Mucosa of rectum (tissue), 2 donors: ENCODE measurements at regions not wholly inside any gene's neighbourhood (a gene's known extent, or its start where the extent isn't known, plus 50 kb on each side); places are given as distances from the start of the nearest gene placed in this dataset.

ENCODE experiments used
- H3K27ac ChIP-seq, 2 donors: one replicate each; pipeline ENCODE4 v1.7.0; 2013; ENCODE audit warnings: inconsistent platforms in 2 of 2, low read depth in 2 of 2, low read length in 2 of 2
- H3K27me3 ChIP-seq, 2 donors: one replicate each; pipeline ENCODE4 v1.7.0; 2013; ENCODE audit warnings: low read length in 2 of 2; ENCODE audit not compliant: control insufficient read depth in 2 of 2, insufficient read depth in 2 of 2
- H3K36me3 ChIP-seq, 2 donors: one replicate each; pipeline ENCODE4 v1.7.0; 2013; ENCODE audit warnings: low read length in 2 of 2; ENCODE audit not compliant: control insufficient read depth in 2 of 2, insufficient read depth in 2 of 2
- H3K4me1 ChIP-seq, 2 donors: one replicate each; pipeline ENCODE4 v1.7.0; 2013; ENCODE audit warnings: low read length in 2 of 2, mild to moderate bottlenecking in 1 of 2; ENCODE audit not compliant: control insufficient read depth in 2 of 2, insufficient read depth in 2 of 2
- H3K4me3 ChIP-seq, 2 donors: one replicate each; pipeline ENCODE4 v1.7.0; 2013; ENCODE audit warnings: low read length in 2 of 2
- H3K9ac ChIP-seq, 2 donors: one replicate each; pipeline ENCODE4 v1.7.0; 2013; ENCODE audit warnings: low read length in 2 of 2, low read depth in 1 of 2, mild to moderate bottlenecking in 1 of 2
- H3K9me3 ChIP-seq, 2 donors: one replicate each; pipeline ENCODE4 v1.7.0; 2013; ENCODE audit warnings: low read length in 2 of 2; ENCODE audit not compliant: control insufficient read depth in 2 of 2
- donor health status: healthy.
- donor health status: Normal muscosa, but diverticular disease.

DNA sequence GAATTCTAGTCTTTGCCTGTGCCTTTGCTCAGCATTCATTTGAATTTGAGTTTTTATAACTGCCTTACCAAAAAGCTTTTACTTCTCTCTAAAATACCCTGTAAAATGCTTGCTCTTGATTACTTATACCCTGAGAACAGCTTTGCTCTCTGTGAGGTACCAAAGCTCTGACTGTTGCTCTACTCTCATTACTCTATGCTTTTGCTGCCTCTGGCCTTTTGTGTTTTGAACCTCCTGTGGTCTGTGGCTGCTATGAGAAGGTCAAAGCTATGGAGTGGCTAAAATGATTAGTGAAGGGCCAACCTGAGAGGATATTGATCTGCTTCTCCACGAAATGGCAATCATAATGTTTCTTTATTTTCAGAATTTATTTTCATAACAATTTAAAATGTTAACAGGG, 375.6 kb upstream of the IMPG1 start:
- no peaks in the 10 kb centered on the region for H3K9me3 ChIP-seq
- no peaks in the 10 kb centered on the region for H3K27me3 ChIP-seq
- H3K27ac ChIP-seq, result no peak overlapping the region
- no peak overlapping the region for H3K4me3 ChIP-seq
- H3K4me1 ChIP-seq, result no peaks in the 10 kb centered on the region
- no peak overlapping the region for H3K9ac ChIP-seq
- no peaks in the 10 kb centered on the region for H3K36me3 ChIP-seq

DNA sequence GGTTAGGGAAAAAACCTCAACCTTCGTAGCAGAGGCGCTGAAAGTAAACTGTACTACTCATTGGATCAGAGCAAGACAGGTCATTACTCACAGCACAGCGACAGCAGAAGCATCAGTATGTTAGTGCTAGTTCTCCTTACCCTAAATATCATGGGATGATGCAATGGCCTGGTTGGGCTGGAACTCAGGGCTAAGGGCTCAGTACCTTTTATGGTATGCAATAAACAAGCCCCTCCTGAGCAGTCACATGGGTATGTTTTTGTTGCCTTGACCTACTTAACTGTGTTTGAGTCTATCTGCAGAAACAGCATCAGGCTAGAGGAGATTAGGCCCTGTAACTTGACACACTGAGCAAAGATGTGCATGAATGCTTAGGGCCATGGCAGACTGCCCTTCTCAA, 369.4 kb upstream of the IMPG1 start:
- H3K9me3 ChIP-seq, result no peaks in the 10 kb centered on the region
- no peaks in the 10 kb centered on the region for H3K4me1 ChIP-seq
- H3K4me3 ChIP-seq, result no peak overlapping the region
- no peak overlapping the region for H3K9ac ChIP-seq
- no peaks in the 10 kb centered on the region for H3K27me3 ChIP-seq
- no peak overlapping the region for H3K27ac ChIP-seq
- no peaks in the 10 kb centered on the region for H3K36me3 ChIP-seq

DNA sequence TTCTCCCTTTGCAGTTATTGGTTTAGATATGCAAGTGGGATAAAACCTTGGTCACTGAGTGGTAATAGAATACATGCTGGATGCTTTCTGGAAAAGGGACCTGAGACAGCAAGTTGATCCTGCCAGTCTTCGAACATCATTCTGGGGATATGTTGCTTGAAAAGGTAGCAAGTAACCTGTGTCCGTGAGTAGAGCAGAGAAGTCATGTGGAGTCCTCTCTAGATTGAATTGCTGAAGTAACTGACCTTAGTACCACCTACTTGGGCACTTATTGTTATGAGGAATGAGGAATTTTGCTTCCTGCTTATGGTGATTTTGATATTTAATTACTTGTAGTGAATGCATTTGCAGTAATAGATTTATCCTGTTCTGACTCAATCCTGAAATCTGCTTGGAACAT, 367.3 kb upstream of the IMPG1 start:
- Histone ChIP-seq H3K9ac (no peak overlapping the region), H3K36me3 (no peaks in the 10 kb centered on the region), H3K4me1 (no peaks in the 10 kb centered on the region), H3K4me3 (no peak overlapping the region), H3K9me3 (no peaks in the 10 kb centered on the region), H3K27me3 (no peaks in the 10 kb centered on the region), H3K27ac (no peak overlapping the region)

DNA sequence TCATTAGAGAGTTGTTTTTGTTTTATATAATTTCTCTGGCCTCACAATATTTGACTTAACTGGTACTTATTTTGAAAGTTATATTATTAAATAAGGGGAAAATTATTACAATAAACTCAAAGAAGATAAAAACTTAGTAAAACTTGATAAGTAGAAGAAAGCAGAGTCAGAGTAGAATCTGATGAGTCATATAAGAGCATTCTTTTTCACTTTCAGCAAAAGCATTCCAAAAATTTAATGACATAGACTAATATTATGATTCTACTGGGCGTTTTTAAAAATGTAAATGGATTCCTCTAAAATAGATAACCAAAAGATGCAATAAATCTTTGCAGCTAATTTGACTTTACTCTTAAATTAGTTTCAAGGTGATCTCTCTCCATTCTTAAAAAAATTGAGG, 366.3 kb upstream of the IMPG1 start:
- Histone ChIP-seq H3K4me3 (no peak overlapping the region), H3K9ac (no peak overlapping the region), H3K27me3 (no peaks in the 10 kb centered on the region), H3K9me3 (no peaks in the 10 kb centered on the region), H3K4me1 (no peaks in the 10 kb centered on the region), H3K27ac (no peak overlapping the region), H3K36me3 (no peaks in the 10 kb centered on the region)

DNA sequence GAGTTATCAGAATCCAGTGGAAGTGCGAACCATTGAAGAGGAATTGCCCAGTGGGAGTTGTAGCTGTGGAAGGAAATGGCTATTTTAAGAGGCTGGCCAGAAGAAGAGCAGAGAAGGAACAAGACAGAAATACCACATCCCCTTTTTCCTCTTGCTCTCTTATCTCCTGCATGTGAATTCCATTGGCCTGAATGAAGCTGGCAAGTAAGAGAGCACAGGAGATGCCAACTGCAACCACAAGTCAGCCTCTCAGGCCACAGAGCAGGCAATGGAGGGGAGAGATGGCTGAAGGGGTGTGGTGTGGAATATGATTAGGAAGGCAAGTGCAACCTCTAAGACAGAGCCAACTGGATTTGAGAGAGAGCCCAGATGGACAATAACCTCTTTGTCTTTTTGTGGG, 362.7 kb upstream of the IMPG1 start:
- Histone ChIP-seq H3K4me1 (no peaks in the 10 kb centered on the region), H3K9me3 (no peaks in the 10 kb centered on the region), H3K4me3 (no peak overlapping the region), H3K9ac (no peak overlapping the region), H3K27me3 (no peaks in the 10 kb centered on the region), H3K27ac (no peak overlapping the region), H3K36me3 (no peaks in the 10 kb centered on the region)

DNA sequence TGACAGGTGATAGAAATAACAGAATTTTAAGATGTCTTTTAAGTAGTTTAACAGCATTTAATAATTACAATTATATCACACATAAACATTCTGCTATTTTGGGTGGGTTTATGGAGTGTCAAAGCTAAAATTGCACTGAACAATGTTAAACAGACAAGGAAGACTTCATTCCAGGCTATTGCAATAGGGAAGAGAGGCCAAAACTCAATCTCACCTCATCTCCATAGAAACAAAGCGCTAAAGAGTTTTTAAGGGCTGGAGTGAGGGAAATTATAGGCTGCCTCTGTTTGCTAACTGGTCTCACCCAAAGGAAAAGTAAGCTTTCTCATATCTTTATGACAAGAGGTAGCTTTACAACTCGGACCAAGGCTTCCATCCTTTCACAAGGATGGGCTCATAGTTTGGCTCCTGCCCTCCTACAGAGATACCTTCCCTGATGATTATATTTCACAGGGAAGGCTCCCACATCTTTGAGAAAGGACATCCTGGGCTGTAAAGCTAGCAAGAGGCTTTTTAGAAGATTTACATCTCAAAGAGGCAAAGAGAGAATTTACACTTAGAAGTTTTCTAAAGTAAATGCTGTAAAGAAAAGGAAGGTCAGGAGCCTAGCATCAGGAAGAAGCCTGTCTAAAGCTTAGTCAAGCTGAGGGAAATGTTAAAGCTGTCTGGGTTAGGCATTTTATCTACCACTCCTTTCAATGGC, 350.2 kb upstream of the IMPG1 start:
- no peak overlapping the region for H3K9ac ChIP-seq
- H3K27me3 ChIP-seq, result no peaks in the 10 kb centered on the region
- no peak overlapping the region for H3K27ac ChIP-seq
- no peaks in the 10 kb centered on the region for H3K4me1 ChIP-seq
- no peaks in the 10 kb centered on the region for H3K9me3 ChIP-seq
- H3K4me3 ChIP-seq, result no peak overlapping the region
- no peaks in the 10 kb centered on the region for H3K36me3 ChIP-seq

DNA sequence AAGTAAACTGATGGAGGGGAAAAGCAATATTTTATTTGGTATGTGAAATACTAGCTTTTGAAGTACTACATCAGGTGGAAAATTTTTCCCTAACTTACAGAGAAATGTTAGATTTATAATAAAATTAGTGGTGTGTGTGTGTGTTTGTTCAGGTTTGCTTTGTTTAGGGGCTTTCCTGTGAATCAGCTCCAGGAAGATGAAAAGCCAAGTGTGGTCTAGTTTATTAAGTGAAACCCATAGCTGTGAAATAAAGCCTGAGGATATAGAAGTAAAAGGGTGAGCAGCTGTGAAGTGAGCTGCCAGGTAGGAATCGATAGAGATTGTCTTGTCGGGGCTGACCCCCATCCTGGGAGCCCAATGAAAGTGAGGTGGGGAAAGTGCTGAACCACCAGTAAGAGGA, 347.6 kb upstream of the IMPG1 start:
- no peak overlapping the region for H3K27ac ChIP-seq
- no peak overlapping the region for H3K4me3 ChIP-seq
- no peaks in the 10 kb centered on the region for H3K9me3 ChIP-seq
- no peak overlapping the region for H3K9ac ChIP-seq
- no peaks in the 10 kb centered on the region for H3K27me3 ChIP-seq
- peaks cover 0 to 4% of the 10 kb centered on the region in 2 donors for H3K4me1 ChIP-seq
- no peaks in the 10 kb centered on the region for H3K36me3 ChIP-seq

DNA sequence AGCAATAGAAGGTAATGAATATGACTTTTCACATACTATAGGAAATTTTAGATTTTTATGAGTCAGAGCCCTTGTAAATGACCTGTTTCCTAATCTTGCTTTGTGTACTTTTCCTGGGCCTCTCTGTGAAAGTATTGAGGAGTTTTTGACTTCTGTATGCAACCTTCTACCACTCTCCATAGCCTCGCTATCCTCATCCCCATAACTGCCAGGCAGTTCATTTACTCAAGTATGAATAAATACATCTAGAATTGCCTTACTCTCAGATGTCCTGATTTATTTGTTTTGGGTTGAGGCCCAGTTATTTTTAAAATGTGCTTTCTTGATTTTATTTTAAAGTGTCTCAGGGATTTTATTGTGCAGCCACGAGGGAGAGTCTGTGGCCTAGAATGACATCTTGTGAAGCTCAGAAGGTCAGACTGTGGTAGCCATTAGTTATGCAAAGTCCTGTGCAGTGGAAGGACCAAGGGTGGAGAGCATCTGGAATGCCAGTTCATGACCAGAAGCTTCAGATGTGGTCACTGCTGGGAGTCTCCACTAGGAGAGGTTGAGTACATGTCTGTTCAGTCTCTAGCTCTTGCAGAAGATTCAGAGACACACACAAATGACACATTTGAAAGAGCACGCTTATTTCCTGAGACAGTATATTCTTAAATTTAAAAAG, 346.2 kb upstream of the IMPG1 start:
- no peaks in the 10 kb centered on the region for H3K27me3 ChIP-seq
- H3K36me3 ChIP-seq, result no peaks in the 10 kb centered on the region
- H3K9me3 ChIP-seq, result no peaks in the 10 kb centered on the region
- no peak overlapping the region for H3K4me3 ChIP-seq
- H3K27ac ChIP-seq, result no peak overlapping the region
- no peak overlapping the region for H3K9ac ChIP-seq
- H3K4me1 ChIP-seq, result peaks cover 0 to 4% of the 10 kb centered on the region in 2 donors

DNA sequence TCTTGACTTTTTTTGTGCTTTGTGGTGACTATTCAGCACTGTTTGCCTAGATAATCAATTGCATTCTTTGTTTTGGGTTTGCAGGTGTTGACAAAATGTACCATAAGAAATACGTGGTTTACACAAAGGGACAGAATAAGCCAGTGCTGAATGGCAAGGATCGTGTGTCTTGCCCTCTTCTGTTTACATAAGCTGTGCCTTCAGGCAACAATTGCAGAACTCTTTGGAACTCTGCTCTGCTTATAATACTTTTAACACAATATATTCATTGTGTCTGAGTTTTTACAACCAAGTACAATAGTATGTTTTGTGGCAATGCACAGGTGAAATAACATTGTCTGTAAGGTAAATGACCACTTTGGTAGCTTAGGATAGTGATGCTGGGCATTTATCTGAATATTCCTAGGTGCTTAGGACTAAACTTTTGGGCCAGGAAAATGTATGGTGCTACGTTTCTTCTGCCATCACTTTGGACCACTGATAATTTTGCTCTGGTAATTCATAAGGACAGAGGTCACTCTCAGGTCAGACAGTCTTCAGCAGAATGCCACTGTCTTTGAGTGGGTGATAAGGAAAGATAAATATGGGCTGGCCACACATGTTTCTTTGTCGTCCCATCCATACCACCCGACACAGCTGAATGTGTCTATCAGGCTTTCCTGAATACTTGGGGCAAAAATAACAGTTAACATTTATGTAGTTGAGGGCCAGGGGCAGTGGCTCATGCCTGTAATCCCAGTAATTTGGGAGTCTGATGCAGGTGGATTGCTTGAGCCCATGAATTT, 344.6 kb upstream of the IMPG1 start:
- no peak overlapping the region for H3K4me3 ChIP-seq
- no peaks in the 10 kb centered on the region for H3K36me3 ChIP-seq
- peaks cover 0 to 4% of the 10 kb centered on the region in 2 donors for H3K4me1 ChIP-seq
- H3K27me3 ChIP-seq, result no peaks in the 10 kb centered on the region
- no peak overlapping the region for H3K9ac ChIP-seq
- no peak overlapping the region for H3K27ac ChIP-seq
- H3K9me3 ChIP-seq, result no peaks in the 10 kb centered on the region

DNA sequence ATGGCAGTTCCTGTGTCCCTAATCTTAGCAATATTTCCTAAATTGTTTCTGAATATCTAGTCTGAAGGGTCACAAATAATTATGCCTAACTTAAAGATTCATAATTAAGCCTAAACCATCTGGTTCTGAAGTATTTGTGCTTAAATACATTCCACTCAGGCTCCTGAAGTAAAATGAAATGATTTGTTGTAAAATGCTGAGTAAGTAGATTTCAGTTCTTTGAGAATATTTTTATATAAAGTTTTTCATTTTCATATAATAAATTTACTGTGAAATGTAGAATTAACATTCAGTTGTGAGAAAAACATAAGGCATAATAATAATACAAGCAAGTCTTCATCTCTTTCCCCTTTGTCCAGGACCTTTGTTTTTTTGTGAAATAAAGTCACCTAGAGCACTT, 330.6 kb upstream of the IMPG1 start:
- Histone ChIP-seq H3K27ac (no peak overlapping the region), H3K27me3 (no peaks in the 10 kb centered on the region), H3K4me1 (no peaks in the 10 kb centered on the region), H3K9me3 (no peaks in the 10 kb centered on the region), H3K36me3 (no peaks in the 10 kb centered on the region), H3K9ac (no peak overlapping the region), H3K4me3 (no peak overlapping the region)
